GM18861 (cell line): ENCODE measurements at regions not wholly inside any gene's neighbourhood (a gene's known extent, or its start where the extent isn't known, plus 50 kb on each side); places are given as distances from the start of the nearest gene placed in this dataset.
"Not testable (repeated sequence)": the region's sequence is repeated elsewhere in the genome, so short reads cannot be mapped to it uniquely, and the experiment has no call there.

Experiments used
- ATAC-seq: cut with Tn5 transposase; IDR thresholded peaks from one replicate; pipeline ENCODE4 v1.9.1; 2021; ENCODE audit not compliant: unreplicated experiment

DNA sequence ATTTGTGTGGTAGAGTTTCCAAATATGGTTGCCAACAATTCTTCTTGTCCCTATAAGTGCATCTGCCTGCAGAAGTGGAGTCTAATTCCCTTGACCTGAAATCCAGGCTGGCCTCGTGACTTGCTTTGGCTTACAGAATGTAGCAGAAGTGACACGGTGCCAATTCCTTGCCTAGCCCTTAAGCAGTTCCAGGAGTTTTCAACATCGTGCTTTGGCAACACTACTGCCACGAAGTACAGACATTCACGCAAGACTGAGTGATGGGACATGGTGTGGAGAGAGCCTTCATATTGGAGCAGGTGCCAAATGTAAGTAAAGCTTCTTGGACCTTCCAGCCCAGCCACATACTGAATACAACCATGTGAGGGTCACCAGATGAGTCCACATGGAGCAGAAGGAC, 92.9 kb upstream of the NEK6 start:
- ATAC-seq: no peak

- ATAC-seq: no peak
These were observed 83.3 kb upstream of the NEK6 start for GRCh38 chr9:124174433-124174832.

GRCh38 chr9:124177522-124177921, 80.2 kb upstream of the NEK6 start:
- ATAC-seq: not testable (repeated sequence)

- no peak for ATAC-seq
These were observed 78.3 kb upstream of the NEK6 start for GRCh38 chr9:124179196-124180071.

DNA sequence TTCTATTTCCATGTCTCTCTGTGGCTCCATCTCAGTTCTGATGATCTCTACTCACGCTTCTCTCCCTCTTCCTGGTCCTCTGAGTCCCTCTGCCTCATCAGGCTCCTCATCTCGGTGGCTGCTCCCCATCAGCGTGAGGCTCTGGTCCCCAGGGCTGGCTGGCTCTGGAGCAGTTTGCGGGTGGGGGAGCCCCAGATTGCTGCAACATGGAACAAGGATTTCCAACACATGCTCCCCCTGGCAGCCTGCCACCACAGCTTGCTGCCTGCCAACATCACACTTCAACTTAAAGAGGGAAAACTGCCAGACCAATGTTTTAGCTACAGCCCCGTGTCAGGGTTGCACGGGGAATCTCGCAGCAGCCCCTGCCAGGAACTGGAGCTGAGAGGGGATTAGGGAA, 77.2 kb upstream of the NEK6 start:
- ATAC-seq: no peak

GRCh38 chr9:124182741-124183140, 75.0 kb upstream of the NEK6 start:
- no peak for ATAC-seq

- ATAC-seq: no peak
These were observed 74.0 kb upstream of the NEK6 start for GRCh38 chr9:124183772-124184171.

DNA sequence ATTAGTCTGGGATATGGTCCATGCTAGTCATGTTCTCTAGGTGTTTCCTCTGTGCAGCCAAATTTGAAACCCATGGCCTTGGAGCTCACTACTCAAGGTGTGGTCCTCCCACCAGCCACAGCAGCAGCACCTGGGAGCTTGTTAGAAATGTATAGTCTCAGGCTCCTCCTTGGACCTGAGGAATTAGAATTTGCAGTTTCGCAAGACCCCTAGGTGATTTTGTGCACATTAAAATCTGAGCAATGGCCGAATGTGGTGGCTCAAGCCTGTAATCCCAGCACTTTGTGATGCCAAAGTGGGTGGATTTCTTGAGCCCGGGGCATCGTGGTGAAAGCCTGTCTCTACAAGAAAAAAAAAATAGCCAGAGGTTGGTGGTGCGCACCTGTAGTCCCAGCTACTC, 72.3 kb upstream of the NEK6 start:
- no peak for ATAC-seq

DNA sequence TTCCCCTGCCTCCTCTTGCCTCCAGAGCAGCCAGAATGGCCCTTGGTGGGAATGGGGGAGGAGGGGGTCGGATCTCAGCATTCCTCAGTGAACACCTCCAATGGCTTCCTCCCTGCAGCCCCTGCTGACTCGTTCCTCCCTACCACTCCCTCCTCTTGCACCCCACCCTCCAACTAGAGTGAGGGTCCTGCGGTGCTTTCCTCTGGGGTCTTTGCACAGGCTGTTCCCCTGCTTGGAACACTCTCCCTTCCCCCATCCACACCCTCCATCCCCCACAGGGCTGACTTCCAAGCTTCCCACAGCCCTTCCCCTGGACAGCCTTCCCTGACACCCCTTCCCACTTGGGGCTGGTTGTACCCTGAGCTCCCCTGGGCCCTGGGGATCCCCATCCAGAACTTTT, 70.4 kb upstream of the NEK6 start:
- no peak for ATAC-seq

DNA sequence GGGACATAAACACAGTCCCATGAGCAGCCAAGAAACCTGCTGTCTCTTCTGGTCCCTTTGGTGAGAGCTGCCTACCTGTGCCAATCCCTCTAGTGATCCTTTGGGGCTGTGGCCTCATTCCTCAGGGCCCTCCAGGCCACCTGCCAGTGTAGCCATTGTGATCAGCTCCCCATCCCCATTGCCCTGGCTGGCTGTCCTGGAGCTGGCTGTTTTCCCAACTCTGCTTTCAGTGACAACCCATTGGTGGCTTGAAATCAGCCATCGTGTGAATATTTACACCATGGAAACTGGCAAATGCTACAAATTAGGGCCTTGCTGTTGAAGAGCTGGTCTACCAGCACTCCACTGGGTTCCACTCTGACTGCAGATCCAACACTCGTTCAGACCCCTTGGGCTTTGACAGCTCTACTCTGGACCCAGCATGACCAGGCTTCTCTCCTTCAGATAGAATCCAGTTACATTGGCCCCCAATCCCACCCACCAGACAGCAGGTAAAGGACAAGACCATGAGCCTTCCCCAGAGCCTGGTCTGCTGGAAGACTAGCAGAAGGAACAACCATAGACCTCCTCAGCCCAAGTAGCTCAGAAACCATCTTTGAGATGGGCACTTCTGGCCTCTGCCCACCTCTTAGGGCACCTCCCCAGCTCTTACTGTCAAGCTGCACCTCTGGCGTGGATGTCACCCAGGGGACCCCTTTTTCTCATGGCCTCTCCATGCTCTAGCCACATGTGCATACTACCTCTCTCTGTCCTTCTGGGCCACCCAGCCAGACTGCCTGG, 69.2 kb upstream of the NEK6 start:
- no peak for ATAC-seq

GRCh38 chr9:124190761-124191160, 67.0 kb upstream of the NEK6 start:
- ATAC-seq: no peak

DNA sequence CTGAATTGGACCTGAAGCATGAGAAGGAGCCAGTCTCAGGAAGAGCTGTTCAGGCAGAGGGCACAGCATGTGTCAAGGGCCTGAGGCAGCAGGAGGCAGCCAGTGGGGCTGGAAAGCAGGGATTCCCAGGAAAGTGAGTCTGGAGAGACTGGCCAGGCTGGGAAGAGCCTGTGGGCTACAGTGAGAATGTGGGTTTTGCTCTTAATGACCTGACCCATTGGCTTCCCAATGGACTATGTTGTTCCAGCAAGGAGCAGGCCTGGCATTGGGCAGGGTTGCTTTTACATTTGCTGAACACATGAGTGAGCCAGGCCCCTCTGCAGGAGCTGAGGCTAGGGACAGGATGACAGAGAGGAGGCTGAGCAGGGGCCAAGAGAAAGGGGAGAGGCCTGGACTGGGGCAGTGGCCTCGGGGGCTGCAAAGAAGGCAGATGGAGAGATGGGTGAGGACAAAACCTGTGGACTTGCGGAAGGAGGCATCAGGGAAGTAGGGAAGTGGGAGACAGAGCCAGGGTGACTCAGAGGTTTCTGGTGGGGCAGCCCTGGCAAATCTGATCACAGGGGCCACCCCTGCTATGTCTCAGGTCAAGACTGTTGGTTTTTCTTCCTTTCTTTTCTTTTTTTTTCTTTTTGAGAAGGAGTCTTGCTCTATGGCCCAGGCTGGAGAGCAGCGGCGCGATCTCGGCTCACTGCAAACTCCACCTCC, 65.9 kb upstream of the NEK6 start:
- ATAC-seq: no peak

GRCh38 chr9:124196814-124197176, 61.0 kb upstream of the NEK6 start:
- ATAC-seq: no peak

DNA sequence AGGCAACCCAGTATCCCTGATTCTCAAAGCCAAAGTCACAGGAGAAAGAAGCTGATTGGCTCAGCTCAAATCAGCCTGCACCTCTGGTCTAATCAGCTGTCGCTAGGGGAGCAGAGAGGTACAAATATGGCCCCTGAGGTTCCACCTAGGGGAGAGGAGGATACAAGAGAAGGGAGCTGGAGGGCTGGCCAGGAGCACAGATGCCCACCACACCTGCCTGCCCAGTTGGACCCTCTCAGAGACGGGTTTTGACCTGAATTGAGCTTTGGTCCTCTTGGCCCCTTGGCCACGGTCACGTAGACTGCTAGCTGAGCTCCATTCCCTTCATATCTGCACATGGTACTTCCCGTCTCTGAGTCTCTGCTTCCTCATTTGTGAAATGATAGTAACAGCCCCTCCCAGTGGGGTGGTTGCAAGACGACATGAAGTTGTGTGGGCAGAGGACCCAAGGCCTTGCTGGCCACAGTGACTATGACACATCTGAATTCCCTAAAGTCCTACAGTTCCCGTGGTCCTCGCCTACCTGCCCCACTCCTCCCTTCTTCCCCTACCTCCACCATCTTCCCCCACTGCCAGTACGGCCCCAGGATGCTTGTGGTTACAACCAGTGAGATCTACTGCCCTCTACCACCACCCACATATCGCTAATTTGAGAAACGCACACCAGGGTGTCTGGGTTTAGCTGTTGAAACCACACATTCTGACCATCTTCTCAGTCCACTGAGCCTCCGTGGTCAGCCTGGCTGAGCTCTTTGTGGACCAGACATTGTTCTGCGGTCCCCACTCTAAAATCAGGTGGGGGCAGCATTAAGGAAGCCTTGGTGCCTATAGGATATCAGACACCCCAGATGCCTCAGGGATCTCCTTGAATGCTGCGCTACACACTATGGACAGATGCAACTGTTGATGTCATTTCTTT, 60.3 kb upstream of the NEK6 start:
- peak; percentile 37 for ATAC-seq

DNA sequence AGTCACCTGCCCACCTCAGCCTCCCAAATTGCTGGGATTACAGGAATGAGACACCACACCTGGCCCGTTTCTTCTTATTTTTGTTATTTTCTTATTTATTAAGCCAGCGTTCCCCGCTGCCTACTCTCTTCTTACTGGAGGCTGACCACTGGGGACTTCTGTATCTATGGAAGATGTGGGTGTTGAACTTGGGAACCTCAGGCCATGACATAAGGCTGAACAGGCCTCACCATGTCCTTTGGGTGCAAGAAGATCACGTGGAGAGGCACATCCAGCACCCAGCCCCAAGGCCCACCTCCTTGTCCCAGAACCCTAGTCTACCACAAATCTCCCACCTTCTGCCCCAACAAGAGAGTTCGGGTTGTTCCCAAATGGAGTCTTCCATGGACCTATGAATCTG, 59.4 kb upstream of the NEK6 start:
- ATAC-seq: no peak

DNA sequence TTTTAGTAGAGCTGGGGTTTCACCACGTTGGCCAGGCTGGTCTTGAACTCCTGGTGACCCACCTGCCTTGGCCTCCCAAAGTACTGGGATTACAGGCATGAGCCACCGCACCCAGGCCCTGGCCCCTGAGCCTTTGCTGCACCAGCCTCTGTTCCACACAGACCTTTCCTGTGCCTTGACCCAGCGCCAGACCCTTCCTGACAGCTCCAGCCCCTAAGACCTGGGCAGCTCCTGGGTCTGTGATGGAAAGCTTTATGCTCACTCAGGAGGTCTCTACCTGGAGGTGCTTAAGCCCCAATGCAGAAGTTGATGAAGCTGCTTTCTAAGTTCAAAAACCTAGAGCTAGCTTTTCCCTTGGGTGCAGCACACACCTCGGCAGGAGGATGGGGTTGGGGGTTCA, 58.8 kb upstream of the NEK6 start:
- no peak for ATAC-seq

DNA sequence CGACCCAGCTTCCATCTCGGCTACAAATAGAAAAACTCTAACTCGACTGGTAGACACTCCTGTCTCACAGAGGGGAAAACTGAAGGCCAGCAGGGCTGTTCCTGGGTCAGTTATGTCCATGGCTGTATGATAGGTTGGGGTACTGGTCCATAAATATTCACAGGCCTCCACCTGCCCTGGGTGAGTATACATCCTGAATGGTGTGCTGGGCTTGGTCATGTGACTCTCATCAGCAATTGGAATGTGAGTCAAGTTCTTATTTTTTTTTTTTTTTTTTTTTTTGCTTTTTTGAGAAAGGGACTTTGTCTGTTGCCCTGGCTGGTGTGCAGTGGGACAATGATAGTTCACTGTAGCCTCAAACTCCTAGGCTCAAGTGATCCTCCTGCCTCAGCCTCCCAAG, 58.3 kb upstream of the NEK6 start:
- no peak for ATAC-seq

GRCh38 chr9:124202447-124202971, 55.2 kb upstream of the NEK6 start:
- ATAC-seq: peak; percentile 71

DNA sequence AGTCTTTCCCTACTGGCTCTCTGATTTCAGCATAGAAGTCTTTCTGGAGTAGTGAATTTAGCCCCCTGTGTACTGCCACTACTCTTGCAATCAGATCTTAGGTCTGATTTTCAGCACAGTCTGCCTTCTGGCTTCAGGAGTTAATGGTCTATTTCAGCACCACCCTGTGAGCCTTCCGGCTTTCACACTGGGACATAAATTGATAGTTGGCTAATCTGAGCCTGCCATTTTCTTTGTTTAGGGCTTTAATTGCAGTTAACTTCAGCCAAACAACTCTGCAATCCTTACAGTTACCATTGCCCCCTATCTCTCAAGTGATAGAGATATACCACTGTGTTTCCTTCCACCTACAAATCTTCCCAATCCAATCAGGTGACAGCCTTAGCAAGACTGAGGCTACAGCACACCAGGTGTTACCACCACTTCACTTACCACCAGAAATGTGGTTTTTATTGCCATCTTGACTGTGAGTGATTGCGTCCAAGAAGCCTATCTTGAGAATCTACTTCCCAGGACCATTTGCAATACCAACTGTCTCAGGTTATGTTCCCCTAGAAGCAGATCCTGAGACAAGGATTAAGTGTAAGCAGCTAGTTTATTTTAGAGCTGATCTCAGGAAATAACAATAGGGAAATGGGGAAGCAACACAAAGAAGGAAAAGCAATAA, 51.9 kb upstream of the NEK6 start:
- ATAC-seq: no peak

GRCh38 chr9:124206391-124206790, 51.4 kb upstream of the NEK6 start:
- ATAC-seq: no peak
